HG03378 (cell line): ENCODE measurements at regions not wholly inside any gene's neighbourhood (a gene's known extent, or its start where the extent isn't known, plus 50 kb on each side); places are given as distances from the start of the nearest gene placed in this dataset.
"Not testable (repeated sequence)": the region's sequence is repeated elsewhere in the genome, so short reads cannot be mapped to it uniquely, and the experiment has no call there.

Source experiments
- ATAC-seq: cut with Tn5 transposase; IDR thresholded peaks from one replicate; pipeline ENCODE4 v1.9.1; 2021; ENCODE audit warnings: mild to moderate bottlenecking, moderate library complexity; ENCODE audit not compliant: unreplicated experiment

GRCh38 chr6:4341078-4341797 is 205.9 kb upstream of the ECI2 start:
- no peak for ATAC-seq

- ATAC-seq, result no peak
These were observed 205.2 kb upstream of the ECI2 start for GRCh38 chr6:4340544-4340943.

- ATAC-seq, result no peak
These were observed 203.5 kb upstream of the ECI2 start for GRCh38 chr6:4338884-4339283.

GRCh38 chr6:4336778-4337442 is 201.5 kb upstream of the ECI2 start:
- no peak for ATAC-seq

- ATAC-seq, result no peak
These were observed 200.7 kb upstream of the ECI2 start for GRCh38 chr6:4336084-4336483.

GRCh38 chr6:4334158-4334740 is 198.9 kb upstream of the ECI2 start:
- not testable (repeated sequence) for ATAC-seq

- ATAC-seq, result no peak
These were observed 192.5 kb upstream of the ECI2 start for GRCh38 chr6:4327841-4328240.

- ATAC-seq, result no peak
These were observed 189.4 kb upstream of the ECI2 start for GRCh38 chr6:4324746-4325145.

GRCh38 chr6:4323322-4323721 is 187.9 kb upstream of the ECI2 start:
- no peak for ATAC-seq

- ATAC-seq, result no peak
These were observed 187.5 kb upstream of the ECI2 start for GRCh38 chr6:4322846-4323309.

- ATAC-seq, result no peak
These were observed 186.9 kb upstream of the ECI2 start for GRCh38 chr6:4322134-4322845.

GRCh38 chr6:4320860-4321259 is 185.5 kb upstream of the ECI2 start:
- ATAC-seq, result no peak

- ATAC-seq, result no peak
These were observed 184.8 kb upstream of the ECI2 start for GRCh38 chr6:4319981-4320683.

GRCh38 chr6:4318321-4318720 is 182.9 kb upstream of the ECI2 start:
- no peak for ATAC-seq

- no peak for ATAC-seq
These were observed 181.6 kb upstream of the ECI2 start for GRCh38 chr6:4316867-4317400.

GRCh38 chr6:4314201-4314707 is 178.9 kb upstream of the ECI2 start:
- no peak for ATAC-seq

- no peak for ATAC-seq
These were observed 177.8 kb upstream of the ECI2 start for GRCh38 chr6:4313044-4313686.

- no peak for ATAC-seq
These were observed 176.8 kb upstream of the ECI2 start for GRCh38 chr6:4311976-4312860.

GRCh38 chr6:4309540-4309939 is 174.2 kb upstream of the ECI2 start:
- ATAC-seq, result no peak
